Ammon's horn (tissue), 1 donor: ENCODE measurements at regions not wholly inside any gene's neighbourhood (a gene's known extent, or its start where the extent isn't known, plus 50 kb on each side); places are given as distances from the start of the nearest gene placed in this dataset.

Experiments
- DNase-seq: peaks from one replicate; pipeline ENCODE4 v3.0.0-alpha.2; 2016; ENCODE audit warnings: low spot score

DNA sequence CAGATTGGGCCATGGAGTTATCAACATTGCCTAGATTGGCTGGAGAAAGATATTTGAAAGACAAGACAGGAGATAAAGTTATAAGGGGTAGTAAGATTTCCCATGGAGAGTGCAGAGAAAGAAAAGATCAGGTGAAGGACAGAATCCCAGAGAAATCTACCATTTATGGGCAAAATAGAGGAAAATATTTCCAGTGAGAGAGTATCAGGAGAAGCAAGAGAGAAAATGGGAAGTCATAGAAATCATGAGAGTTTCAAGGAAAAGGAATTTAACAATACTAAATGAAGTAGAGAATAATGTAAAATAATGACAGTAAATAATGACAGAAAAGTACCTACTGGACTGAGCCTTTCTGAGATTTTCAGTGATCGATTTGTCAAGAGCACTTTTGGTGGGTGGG, 447.6 kb upstream of the CHST9 start:
- no peak for DNase-seq

DNA sequence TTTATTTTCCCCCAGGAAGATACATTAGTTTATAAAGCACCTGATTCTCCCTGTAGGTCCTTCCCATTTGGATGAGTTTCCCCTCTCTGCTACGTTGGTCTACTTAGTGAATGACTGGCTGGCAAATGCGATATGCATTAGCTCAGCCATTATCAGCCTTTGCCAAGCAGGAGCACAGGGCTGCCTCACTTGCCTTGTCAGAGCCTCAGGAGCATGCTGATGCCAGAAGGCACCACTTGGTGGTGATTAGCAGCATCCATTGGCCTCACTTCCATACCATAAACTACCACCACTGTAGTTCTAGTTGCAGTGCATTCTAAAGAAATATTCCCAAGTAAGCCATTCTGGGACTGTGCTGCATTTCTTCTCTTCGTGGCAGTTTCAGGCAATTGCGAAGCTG, 442.8 kb upstream of the CHST9 start:
- no peak for DNase-seq

DNA sequence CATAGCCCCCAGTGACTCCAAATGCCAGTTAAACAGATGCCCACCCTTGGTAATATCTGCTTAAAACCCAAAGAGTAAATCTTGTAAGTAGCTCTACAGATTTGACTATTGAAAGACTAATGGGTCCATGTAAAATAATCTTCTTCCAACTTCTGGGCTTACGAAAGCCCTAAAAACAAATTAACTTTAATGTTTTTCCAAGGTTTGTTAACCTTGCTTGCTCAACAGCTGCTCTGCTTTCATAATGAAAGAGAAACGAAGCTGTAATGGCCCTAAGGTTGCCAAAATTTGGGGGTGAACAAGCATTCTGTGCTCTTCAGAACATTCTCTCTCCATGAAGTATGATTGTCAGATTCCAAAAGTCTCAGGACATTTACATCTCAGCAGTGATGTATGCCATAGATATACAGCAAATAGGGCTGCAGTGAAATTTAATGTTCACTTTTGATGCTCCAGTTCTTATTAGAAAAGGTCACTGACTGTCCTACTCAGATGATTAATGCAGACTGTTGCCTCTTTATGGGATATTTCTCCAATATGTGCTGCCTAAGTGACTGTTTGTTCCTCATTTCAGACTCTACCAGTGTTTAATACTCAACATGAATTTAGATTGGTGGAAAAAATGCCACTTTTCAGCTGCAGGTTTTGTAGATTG, 436.3 kb upstream of the CHST9 start:
- DNase-seq: no peak

DNA sequence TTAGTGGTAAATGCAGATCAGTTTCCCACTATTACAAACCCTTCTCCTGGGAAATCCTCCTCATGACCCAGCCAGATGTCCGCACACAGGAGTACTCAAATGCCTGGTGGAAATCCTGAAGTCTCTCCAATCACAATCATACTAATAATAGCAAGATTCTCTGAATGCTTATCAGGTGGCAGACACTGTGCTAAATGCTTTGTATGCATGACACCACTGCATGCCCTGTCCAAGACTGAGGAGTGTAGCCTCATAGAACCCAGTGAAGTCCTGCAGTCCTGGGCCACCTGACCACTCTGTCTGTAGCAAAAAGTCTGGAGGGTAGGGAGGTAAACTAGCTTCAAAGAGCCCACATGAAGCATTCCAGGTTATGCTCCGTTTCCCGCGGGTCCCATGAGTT, 434.8 kb upstream of the CHST9 start:
- DNase-seq: no peak

GRCh38 chr18:27619090-27619772, 434.1 kb upstream of the CHST9 start:
- no peak for DNase-seq

GRCh38 chr18:27616324-27616723, 431.2 kb upstream of the CHST9 start:
- DNase-seq: no peak

GRCh38 chr18:27614951-27615844, 430.1 kb upstream of the CHST9 start:
- DNase-seq: no peak

DNA sequence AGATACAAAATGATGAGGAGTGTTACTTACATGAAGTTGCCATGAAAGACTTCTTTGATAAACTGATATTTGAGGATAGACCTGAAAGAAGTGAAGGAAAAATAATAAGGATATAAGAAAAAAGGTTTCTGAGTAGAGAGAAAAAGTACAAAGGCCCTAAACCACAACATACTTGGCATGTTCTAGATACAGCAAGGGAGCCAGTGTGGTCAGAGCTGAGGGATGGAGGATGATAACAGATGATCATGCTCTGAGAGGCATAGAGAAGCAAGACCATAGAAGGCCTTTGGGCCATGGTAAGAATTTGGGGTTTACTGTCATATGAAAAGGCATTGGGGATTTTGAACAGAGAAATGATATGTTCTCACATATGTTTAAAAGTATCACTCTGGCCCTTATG, 424.1 kb upstream of the CHST9 start:
- DNase-seq: no peak

GRCh38 chr18:27608742-27609141, 423.6 kb upstream of the CHST9 start:
- no peak for DNase-seq

DNA sequence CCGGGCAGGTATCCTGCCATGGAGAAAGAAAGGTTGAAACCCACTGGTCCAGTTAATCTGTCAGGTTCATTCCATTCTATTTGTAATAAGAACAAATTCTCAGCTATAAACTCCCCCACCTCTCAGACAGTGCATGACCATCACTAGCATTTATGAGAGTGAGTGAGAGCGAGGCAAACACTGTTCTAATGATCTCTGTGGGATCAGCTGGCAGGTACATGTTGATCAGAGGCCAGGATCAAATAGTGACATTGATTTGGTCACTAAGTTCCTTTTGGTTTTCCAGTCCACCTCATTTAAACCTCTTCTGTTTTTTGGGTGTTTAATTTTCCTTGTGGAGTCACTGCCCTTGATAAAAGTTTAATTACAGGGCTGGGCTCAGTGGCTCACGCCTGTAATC, 423.1 kb upstream of the CHST9 start:
- no peak for DNase-seq

GRCh38 chr18:27606741-27607140, 421.6 kb upstream of the CHST9 start:
- DNase-seq: no peak

GRCh38 chr18:27605107-27605834, 420.2 kb upstream of the CHST9 start:
- DNase-seq: peak; percentile 92

- DNase-seq: no peak
These were observed 419.5 kb upstream of the CHST9 start for GRCh38 chr18:27604583-27604982.

DNA sequence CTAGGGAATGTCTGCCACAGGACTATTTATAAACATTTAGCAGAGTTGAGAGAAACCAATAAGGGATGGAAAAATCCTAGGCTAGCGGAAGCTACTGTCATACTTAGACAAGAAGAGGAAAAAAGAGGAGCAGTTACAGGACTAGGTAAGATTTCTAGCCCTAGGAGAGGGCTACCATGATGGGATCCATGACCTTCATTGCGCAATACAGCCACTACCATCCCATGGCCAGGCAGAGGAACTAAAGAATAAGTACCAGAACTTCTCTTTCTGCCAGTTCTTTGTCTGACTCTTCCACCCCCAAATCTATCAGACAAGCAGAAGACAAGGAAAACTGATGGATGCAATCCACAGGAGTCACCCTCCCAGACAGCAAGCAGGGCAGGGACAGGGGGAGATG, 417.0 kb upstream of the CHST9 start:
- DNase-seq: no peak

- no peak for DNase-seq
These were observed 415.1 kb upstream of the CHST9 start for GRCh38 chr18:27600245-27600644.

DNA sequence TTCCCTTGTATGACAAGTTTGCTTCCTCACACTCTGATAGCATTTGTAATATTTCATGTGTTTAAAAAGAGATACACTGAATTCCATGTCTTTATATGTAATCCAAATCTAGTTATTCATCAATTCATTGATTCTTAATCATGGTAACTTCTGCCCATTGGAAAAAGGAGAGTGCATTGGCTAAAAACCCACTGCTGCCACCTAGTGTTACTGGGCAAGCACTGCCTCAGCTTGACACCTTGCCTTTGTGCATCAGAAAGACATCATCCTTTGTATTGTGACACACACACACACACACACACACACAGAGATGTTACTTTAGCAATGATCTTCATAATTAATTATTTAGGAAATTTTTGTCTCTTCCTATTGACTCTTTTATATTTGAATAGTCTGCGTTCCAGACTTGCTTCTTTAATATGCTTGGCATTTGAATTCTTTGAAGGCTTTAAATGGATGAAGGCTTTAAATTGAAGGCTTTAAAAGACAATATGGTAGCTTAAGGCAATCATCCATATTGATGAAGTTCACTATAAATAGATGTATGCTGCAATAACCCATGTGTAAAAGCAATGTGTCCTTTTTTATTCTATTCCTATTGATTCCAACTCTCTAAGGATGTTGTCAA, 414.2 kb upstream of the CHST9 start:
- peak; percentile 69 for DNase-seq

- DNase-seq: no peak
These were observed 410.2 kb upstream of the CHST9 start for GRCh38 chr18:27595113-27595838.

DNA sequence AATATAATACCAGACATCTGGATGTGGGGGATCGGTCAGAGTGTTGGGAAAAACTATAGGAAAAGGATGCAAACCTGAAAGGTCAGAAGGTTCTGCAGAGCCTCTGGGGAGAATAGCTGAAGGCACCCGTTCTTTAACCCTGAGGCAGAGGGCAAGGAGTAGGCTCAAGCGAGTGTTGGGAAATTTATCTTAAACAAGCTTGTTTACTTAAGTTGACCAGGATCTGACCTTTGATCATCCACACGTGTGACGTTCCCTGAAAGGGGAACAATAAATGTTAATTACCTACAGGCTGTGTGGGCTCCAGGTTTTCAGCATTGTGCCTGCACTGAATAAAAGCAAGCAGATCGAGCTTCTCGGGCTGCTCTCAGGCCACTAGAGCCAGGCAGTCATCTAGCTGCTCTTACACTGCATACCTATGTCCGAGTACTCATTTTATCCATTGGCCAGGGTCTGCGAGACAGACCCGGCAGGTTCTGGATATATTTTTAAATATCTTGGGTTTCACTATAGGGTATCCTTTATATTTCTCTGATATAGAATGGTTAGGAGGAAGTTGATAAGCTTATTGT, 400.6 kb upstream of the CHST9 start:
- no peak for DNase-seq

DNA sequence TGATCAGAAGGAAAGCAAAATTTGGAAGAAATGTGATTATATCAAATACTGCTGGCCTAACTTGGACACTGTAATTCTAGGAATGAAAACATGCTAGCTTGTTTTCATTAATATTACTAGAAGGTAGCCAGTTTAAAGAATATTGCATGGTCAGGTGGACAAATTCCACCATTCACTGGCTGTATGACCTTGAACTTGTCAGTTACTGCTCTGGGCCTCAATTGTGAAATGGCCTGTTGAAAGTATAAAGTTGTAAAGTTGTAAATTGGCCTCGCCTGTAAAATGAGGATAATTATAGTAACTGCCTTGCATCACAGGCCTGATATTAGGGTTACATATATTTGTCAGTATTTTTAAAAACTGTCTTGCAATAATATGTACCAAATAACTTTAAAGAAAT, 398.4 kb upstream of the CHST9 start:
- DNase-seq: no peak

DNA sequence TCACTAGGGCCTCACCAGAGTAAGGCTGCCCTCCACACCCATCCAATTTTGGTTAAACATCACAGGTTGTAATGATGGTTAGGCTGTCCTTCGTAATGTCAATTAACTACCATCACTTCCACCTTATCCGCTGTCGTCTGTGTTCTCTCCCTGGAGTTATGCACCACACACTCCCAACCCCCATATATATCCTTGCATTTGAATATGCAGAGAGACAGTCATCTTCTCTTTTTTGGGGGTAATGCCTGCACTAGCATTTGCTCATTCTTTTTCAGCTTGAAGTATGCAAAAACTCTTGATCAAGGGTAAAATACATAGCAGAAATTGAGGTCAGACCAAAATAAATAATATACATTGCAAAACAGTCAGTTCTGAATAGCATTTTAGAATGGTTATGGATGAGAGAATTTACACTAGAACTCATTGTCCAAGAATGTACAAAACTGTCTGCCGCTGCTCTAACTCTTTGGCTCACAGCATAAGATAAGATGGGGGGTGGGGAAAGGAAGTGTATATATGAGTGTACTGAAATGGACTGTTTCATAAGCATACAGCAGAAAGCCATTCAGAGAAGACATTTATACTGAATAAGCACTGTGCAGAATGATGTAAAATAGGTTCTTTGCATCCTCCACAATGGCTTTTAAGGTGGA, 397.8 kb upstream of the CHST9 start:
- no peak for DNase-seq
